ENCODE measurements at regions not wholly inside any gene's neighbourhood (a gene's known extent, or its start where the extent isn't known, plus 50 kb on each side); places are given as distances from the start of the nearest gene placed in this dataset.

DNA sequence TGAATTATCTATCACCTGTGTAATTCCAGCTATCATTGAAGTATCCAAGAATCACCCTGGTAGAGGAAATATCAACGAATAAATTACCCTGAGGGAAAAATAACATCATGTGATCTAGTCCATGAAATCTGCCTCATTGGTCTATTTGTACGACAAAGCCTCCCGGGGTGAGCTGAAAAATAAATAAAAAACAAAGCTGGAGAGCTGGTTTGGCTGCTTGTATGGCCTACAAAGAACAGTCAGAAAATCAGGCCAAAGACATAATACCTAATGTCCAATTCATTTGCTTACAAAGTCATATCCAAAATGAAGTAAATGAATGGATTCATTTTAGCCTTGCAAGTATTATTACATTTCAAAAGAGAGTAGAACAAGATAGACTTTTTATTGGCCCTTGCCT lies 449.9 kb downstream of the KLF12 start:
- no peak overlapping the region for H3K4me3 Mint-ChIP-seq
- no peak overlapping the region for H3K27ac Mint-ChIP-seq
- no peaks in the 10 kb centered on the region for H3K27me3 Mint-ChIP-seq
- DNase-seq = no peak
- CTCF ChIA-PET = no interaction called here
- H3K9me3 Mint-ChIP-seq = no peaks in the 10 kb centered on the region
- peaks cover 29% of the 10 kb centered on the region for H3K36me3 Mint-ChIP-seq
- peaks cover 4% of the 10 kb centered on the region for H3K4me1 Mint-ChIP-seq

DNA sequence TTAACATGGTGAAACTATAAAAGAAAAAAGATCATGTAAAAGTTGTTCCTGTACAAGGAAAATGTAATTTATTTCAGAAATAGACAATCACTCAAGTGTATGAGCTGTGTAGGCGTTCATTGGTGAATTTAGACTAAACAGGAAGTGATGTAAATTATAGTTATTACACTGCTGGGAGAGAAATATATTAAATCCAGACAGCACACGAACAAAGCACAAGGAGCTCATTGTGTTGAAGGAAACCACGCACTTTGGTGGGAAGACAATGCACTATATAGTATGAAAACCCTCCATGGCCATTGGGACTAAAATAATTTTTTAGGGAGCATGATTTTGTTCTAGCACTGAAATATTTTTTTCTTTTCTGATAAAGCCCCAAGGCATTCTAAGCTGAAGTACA lies 450.5 kb downstream of the KLF12 start:
- peaks cover 4% of the 10 kb centered on the region for H3K4me1 Mint-ChIP-seq
- no peak for DNase-seq
- H3K27me3 Mint-ChIP-seq = no peaks in the 10 kb centered on the region
- H3K9me3 Mint-ChIP-seq = no peaks in the 10 kb centered on the region
- H3K36me3 Mint-ChIP-seq = peaks cover 29% of the 10 kb centered on the region
- H3K4me3 Mint-ChIP-seq = no peak overlapping the region
- no peak overlapping the region for H3K27ac Mint-ChIP-seq
- CTCF ChIA-PET = no interaction called here

DNA sequence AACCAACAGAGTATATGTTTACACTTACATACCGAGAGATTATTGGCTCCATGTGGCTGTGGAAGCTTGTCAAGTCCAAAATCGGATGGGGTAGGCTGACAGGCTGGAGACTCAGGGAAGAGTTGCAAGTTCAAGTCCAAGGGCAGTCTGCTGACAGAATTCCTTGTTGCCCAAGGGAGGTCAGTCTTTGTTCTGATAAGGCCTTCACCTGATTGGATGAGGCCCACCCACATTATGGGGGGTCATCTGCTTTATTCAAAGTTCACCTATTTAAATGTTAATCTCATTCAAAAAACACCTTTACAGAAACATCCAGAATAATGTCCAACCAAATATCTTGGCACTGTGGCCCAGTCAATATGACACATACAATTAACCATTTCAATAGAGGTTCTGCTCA lies 452.4 kb downstream of the KLF12 start:
- H3K4me3 Mint-ChIP-seq = no peak overlapping the region
- H3K27me3 Mint-ChIP-seq = no peaks in the 10 kb centered on the region
- CTCF ChIA-PET = no interaction called here
- peaks cover 16% of the 10 kb centered on the region for H3K36me3 Mint-ChIP-seq
- DNase-seq = no peak
- no peaks in the 10 kb centered on the region for H3K4me1 Mint-ChIP-seq
- no peak overlapping the region for H3K27ac Mint-ChIP-seq
- no peaks in the 10 kb centered on the region for H3K9me3 Mint-ChIP-seq

DNA sequence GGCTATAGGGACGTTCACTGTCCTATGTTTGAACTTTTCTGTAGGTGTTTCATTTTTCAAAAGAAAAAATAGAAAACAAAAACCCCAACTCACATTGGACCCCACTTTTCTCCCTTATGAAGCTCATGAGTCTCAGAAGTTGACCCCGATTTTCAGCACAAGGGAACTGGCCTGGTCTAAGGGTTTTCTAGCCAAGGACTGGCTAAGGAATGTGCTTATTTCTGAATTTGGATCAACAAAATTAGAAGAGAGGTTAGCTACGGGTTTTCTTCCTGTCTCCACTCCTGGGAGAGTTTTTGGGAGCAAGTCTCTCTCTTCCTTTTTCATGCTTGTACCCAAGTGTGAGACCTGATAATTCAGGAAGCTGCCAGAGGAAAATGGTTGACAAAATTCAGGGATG lies 453.2 kb downstream of the KLF12 start:
- H3K27ac Mint-ChIP-seq = no peak overlapping the region
- no peak overlapping the region for H3K4me3 Mint-ChIP-seq
- no peaks in the 10 kb centered on the region for H3K4me1 Mint-ChIP-seq
- H3K9me3 Mint-ChIP-seq = no peaks in the 10 kb centered on the region
- CTCF ChIA-PET = no interaction called here
- H3K27me3 Mint-ChIP-seq = no peaks in the 10 kb centered on the region
- H3K36me3 Mint-ChIP-seq = peaks cover 16% of the 10 kb centered on the region
- no peak for DNase-seq

DNA sequence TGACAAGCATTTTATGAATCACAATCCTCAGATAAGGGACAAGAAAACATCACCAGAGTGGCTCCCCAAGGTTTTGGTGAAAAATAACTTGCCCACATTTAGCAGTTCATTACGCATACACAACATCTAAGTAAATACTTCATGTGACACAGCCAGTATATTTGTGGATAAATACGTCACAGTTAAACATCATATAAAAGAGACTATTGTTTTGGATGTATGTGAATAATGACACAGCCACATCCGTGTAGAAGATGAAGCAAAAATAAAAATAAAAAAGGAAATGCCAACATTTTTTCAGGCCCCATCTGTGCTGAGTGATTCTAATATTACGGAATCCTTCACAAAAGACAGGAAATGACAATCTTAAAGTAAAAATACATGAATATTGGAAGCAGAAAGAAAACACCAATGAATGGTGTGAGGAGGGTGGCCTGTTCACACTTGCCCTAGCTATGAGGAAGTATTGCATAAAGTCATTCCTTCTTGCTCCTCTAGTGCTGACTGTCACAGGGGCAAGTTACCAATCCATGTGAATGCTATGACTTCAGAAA lies 457.1 kb downstream of the KLF12 start:
- H3K9me3 Mint-ChIP-seq = no peaks in the 10 kb centered on the region
- no peak overlapping the region for H3K4me3 Mint-ChIP-seq
- no peaks in the 10 kb centered on the region for H3K4me1 Mint-ChIP-seq
- no peaks in the 10 kb centered on the region for H3K27me3 Mint-ChIP-seq
- H3K27ac Mint-ChIP-seq = no peak overlapping the region
- CTCF ChIA-PET = no interaction called here
- H3K36me3 Mint-ChIP-seq = peaks cover 3% of the 10 kb centered on the region
- DNase-seq = no peak

DNA sequence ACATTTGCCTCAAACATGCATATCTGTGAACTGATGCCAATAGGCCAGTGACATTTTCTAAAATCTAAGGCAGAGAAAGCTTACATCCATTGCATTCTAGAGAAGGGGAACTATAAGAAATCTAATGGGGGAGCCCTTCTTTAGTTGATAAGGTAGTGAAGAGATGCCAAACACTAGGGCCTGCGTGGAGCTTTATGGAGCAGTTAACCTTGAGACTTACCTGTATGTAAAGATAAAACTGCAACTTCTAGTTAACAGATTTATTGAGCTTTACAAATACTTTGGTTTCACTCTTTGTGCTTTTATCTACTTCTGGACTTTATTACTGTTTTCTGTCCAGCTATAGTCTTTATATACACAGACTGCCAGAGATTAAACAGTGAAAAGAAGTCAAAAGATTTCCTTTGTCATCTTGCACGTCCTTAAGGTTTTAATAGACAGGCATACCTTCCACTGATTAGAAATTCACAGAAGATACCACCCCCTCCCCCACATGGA lies 457.6 kb downstream of the KLF12 start:
- no peak for DNase-seq
- Mint-ChIP-seq H3K27ac (no peak overlapping the region), H3K9me3 (no peaks in the 10 kb centered on the region), H3K4me1 (no peaks in the 10 kb centered on the region), H3K27me3 (no peaks in the 10 kb centered on the region), H3K36me3 (peaks cover 3% of the 10 kb centered on the region), H3K4me3 (no peak overlapping the region)
- CTCF ChIA-PET = no interaction called here

DNA sequence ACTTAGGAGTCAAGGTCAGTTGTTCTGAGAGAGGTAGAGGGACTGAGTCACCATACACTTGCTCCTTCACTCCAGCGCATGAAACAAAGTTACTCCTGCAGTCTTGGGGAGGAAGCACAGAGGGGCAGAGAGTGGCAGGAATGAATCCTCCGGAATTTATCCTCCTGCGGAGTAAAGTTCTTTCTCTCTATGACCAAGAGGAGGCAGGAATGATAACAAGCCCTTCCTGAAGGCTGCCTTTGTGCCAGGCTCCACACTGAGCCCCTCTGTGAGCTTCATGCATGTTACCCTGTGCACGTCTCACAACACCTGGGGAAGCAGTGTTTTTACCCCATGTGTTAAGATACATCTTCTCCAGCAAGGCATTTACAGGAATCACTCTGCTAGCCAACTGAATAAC lies 458.4 kb downstream of the KLF12 start:
- CTCF ChIA-PET = no interaction called here
- Mint-ChIP-seq H3K4me3 (no peak overlapping the region), H3K27ac (no peak overlapping the region)

DNA sequence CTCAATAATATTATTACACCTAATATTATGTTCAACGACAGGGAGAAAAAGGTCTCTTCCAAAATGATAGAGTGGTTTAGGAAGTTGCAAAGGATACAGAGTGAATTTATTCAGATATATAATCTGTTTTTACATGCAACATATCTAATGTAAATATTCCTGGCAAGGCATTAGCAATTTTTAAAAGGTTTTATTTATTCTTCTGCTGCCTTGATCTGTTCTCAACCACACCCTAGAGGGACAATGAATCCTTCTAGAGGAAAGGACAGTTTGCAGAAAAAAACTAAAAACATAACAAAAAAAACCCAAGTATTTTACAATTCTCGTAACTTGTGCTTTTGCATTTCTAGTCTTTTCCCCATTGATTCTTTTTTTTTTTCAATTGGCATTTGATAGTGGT lies 459.6 kb downstream of the KLF12 start:
- no peak for DNase-seq
- no peaks in the 10 kb centered on the region for H3K36me3 Mint-ChIP-seq
- no peak overlapping the region for H3K4me3 Mint-ChIP-seq
- no peaks in the 10 kb centered on the region for H3K4me1 Mint-ChIP-seq
- CTCF ChIA-PET = no interaction called here
- H3K27ac Mint-ChIP-seq = no peak overlapping the region
- H3K27me3 Mint-ChIP-seq = no peaks in the 10 kb centered on the region
- H3K9me3 Mint-ChIP-seq = peaks cover 1% of the 10 kb centered on the region

More for the DNA sequence above, 458.4 kb downstream of the KLF12 start:
- Mint-ChIP-seq H3K9me3 (no peaks in the 10 kb centered on the region), H3K4me1 (no peaks in the 10 kb centered on the region), H3K36me3 (no peaks in the 10 kb centered on the region), H3K27me3 (no peaks in the 10 kb centered on the region)
- no peak for DNase-seq

DNA sequence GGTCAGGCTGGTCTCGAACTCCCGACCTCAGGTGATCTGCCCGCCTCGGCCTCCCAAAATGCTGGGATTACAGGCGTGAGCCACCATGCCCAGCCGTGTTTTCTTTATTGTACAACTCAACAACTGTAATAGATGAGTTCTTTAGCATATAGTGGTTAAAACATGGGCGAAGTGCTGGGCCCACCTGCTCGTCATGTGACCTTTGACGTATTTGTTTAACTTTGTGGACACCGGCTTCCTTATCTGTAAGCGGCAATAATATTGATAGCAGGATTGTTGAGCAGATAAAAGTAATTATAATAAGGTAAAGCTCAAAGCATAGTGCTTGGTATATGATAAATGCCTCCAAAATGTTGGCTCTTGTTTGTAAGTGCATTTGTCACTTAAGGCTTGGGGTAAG lies 460.3 kb downstream of the KLF12 start:
- H3K9me3 Mint-ChIP-seq = peaks cover 1% of the 10 kb centered on the region
- H3K27ac Mint-ChIP-seq = no peak overlapping the region
- no peak overlapping the region for H3K4me3 Mint-ChIP-seq
- no peaks in the 10 kb centered on the region for H3K36me3 Mint-ChIP-seq
- H3K27me3 Mint-ChIP-seq = no peaks in the 10 kb centered on the region
- H3K4me1 Mint-ChIP-seq = no peaks in the 10 kb centered on the region
- CTCF ChIA-PET = no interaction called here
- no peak for DNase-seq

DNA sequence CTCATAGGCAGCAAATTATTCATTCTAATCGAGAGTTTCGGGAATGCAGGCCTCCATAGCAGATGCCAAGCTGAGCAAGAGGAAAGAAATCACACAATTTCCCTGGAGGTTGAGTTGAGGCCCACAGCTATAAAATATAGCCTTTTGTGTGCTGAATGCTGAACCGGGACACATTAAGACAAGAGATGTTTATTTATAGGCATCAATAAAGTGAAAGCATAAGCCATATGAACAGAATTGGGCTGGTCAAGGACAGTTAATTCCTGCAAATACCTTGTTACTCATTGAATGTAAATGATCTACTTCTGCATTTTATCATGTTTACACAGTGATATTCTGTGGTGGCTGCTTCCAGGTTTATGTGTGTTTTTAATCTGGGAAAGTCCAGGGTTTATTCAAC lies 461.7 kb downstream of the KLF12 start:
- Mint-ChIP-seq H3K4me3 (no peak overlapping the region), H3K36me3 (no peaks in the 10 kb centered on the region), H3K9me3 (peaks cover 1% of the 10 kb centered on the region), H3K27me3 (peaks cover 5% of the 10 kb centered on the region), H3K27ac (no peak overlapping the region), H3K4me1 (no peaks in the 10 kb centered on the region)
- CTCF ChIA-PET = no interaction called here
- DNase-seq = no peak

DNA sequence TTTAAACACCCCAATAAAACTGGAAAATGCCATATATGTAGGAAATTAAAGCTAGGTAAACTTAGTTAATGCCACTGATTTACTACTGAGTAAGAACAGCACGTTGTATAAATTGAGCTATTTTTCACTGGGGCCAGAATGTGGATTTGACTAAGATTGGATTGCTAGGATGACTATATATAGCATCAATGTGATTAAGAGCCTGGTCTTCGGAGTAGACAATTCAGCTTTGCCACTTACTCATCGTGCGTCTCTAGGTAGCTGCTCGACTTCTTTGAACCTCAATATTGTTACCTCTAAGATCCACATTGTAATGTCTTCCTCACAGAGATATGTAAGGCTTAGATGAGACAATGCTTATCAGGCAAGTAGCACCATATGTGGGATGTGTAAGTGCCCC lies 462.5 kb downstream of the KLF12 start:
- peaks cover 1% of the 10 kb centered on the region for H3K9me3 Mint-ChIP-seq
- no peaks in the 10 kb centered on the region for H3K4me1 Mint-ChIP-seq
- H3K27me3 Mint-ChIP-seq = peaks cover 5% of the 10 kb centered on the region
- no peak overlapping the region for H3K27ac Mint-ChIP-seq
- no peak overlapping the region for H3K4me3 Mint-ChIP-seq
- CTCF ChIA-PET = no interaction called here
- no peak for DNase-seq
- H3K36me3 Mint-ChIP-seq = no peaks in the 10 kb centered on the region

DNA sequence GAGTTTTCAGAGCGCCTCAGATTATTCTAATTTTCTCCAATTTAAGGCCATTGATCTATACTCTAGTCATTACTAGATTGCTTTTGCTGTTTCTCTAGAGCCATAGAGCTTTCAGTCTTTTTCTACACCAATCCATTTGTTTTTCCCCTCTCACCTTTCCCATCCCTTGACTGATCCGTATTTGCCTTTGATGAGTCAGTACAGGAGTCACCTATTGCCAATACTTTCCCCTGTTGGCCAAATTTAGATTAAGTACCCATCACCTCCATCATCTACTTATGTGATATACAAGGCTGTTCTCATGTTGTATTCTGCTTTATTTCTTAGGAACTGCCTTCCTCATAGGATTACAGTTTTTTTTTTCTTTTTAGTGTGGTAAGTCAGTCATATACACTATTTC lies 463.2 kb downstream of the KLF12 start:
- CTCF ChIA-PET = no interaction called here
- H3K4me1 Mint-ChIP-seq = no peaks in the 10 kb centered on the region
- H3K27me3 Mint-ChIP-seq = peaks cover 5% of the 10 kb centered on the region
- no peak overlapping the region for H3K4me3 Mint-ChIP-seq
- H3K36me3 Mint-ChIP-seq = no peaks in the 10 kb centered on the region
- H3K9me3 Mint-ChIP-seq = peaks cover 1% of the 10 kb centered on the region
- DNase-seq = no peak
- H3K27ac Mint-ChIP-seq = no peak overlapping the region

DNA sequence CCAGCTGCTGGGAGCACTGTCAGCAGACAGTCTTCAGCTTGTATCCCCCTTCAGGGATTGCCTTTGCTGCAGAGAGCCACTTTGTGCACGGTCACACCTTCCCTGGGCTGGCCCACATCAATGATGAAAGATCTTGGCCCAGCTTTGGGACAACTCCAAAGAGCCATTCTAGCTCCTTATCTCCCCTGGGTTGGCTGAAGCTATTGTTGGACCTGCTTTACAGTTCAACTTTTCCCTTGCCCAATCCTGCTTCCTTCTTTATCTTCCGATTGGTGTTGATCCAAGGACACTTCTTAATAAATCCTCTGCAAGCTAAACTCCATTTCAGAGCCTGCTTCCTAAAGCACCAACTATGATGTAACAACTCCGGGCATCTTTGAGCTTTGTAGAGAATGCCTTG lies 466.4 kb downstream of the KLF12 start:
- no peak overlapping the region for H3K27ac Mint-ChIP-seq
- peaks cover 5% of the 10 kb centered on the region for H3K27me3 Mint-ChIP-seq
- DNase-seq = no peak
- CTCF ChIA-PET = interaction anchor here (0.5 kb wide), 1 partner anchor 1810 kb away, joined by 3 read pairs; no protein-coding TSS in a partner anchor
- peaks cover under 1% of the 10 kb centered on the region for H3K4me1 Mint-ChIP-seq
- H3K9me3 Mint-ChIP-seq = peaks cover 2% of the 10 kb centered on the region
- H3K36me3 Mint-ChIP-seq = no peaks in the 10 kb centered on the region
- H3K4me3 Mint-ChIP-seq = no peak overlapping the region

DNA sequence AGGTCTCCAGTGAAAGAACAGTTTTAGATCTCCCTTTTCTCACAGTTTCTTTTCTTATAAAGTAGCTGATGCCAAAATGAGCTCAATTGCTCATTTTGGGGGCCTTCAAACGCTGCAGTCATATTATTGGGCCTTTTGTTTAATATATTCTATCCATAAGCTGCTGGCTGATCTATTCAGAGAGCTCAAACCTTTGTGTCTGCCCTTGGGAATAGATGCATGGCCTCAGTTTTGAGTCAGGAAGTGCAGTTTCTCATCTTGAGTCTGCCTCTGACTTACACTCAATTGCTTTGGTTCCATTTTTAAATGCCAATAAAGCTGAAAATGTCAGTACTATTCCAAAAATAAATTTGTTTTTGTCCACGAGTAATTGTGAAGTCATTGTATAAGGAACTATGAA lies 468.9 kb downstream of the KLF12 start:
- no peak overlapping the region for H3K4me3 Mint-ChIP-seq
- CTCF ChIA-PET = no interaction called here
- H3K27me3 Mint-ChIP-seq = peaks cover 9% of the 10 kb centered on the region
- H3K9me3 Mint-ChIP-seq = peaks cover 5% of the 10 kb centered on the region
- H3K36me3 Mint-ChIP-seq = no peaks in the 10 kb centered on the region
- no peak for DNase-seq
- peaks cover 9% of the 10 kb centered on the region for H3K4me1 Mint-ChIP-seq
- no peak overlapping the region for H3K27ac Mint-ChIP-seq

DNA sequence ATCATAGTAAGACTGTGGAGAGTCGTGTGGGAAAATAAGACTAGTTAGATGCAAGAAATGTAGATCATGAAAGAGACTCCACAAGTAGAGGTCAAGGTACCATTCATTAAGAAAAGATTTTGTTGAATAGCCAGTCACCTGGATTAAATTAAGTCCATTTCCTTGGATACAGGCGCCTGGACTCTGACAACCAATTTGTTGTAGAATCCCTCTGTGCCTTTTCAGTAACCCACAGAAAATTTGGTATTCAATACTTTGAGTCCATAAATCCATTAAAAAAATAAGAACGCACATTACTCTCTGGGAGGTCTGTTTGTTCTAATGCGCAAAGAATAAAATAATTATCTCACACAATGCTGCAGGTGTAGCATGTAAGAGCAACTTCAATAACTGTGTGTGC lies 469.4 kb downstream of the KLF12 start:
- CTCF ChIA-PET = no interaction called here
- Mint-ChIP-seq H3K4me1 (peaks cover 9% of the 10 kb centered on the region), H3K9me3 (peaks cover 5% of the 10 kb centered on the region), H3K27me3 (peaks cover 9% of the 10 kb centered on the region), H3K27ac (no peak overlapping the region), H3K36me3 (no peaks in the 10 kb centered on the region), H3K4me3 (no peak overlapping the region)
- no peak for DNase-seq

DNA sequence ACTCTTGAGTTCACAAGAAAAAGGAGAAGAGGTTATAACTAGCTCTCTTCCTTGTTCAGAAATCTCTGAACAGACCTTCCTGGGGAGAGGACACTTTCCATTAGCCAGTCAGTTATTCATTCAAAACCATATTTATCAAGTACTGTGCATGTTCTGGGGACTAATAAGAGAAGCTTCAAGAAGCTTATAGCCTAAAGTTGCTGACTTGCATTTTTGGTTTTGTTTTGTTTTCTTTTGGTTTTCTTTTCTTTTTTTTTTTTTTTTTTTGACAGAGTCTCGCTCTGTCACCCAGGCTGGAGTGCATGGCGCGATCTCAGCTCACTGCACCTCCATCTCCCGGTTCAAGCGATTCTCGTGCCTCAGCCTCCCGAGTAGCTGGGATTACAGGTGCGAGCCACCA lies 471.4 kb downstream of the KLF12 start:
- H3K27ac Mint-ChIP-seq = no peak overlapping the region

More for the DNA sequence above, 471.4 kb downstream of the KLF12 start:
- DNase-seq = no peak
- peaks cover 7% of the 10 kb centered on the region for H3K27me3 Mint-ChIP-seq
- H3K4me3 Mint-ChIP-seq = no peak overlapping the region
- H3K9me3 Mint-ChIP-seq = peaks cover 4% of the 10 kb centered on the region
- H3K4me1 Mint-ChIP-seq = peaks cover 9% of the 10 kb centered on the region
- H3K36me3 Mint-ChIP-seq = no peaks in the 10 kb centered on the region
- CTCF ChIA-PET = no interaction called here

Measured in activated naive CD4-positive, alpha-beta T cell treated with anti-CD3 and anti-CD28 coated beads, Interleukin-2, amount 10 ng/mL, durations not matched to agents 7 days and 5 days (primary cell).